Activated CD4-positive, alpha-beta T cell treated with anti-CD3 and anti-CD28 coated beads, Interleukin-10, Interleukin-2, amounts not matched to agents 100 ng/mL and 50 ng/mL, durations not matched to agents 16 hours and 8 hours (primary cell): ENCODE measurements at regions not wholly inside any gene's neighbourhood (a gene's known extent, or its start where the extent isn't known, plus 50 kb on each side); places are given as distances from the start of the nearest gene placed in this dataset.

Source experiments
- DNase-seq: peaks from one replicate; pipeline ENCODE4 v3.0.0-alpha.2; 2020

DNA sequence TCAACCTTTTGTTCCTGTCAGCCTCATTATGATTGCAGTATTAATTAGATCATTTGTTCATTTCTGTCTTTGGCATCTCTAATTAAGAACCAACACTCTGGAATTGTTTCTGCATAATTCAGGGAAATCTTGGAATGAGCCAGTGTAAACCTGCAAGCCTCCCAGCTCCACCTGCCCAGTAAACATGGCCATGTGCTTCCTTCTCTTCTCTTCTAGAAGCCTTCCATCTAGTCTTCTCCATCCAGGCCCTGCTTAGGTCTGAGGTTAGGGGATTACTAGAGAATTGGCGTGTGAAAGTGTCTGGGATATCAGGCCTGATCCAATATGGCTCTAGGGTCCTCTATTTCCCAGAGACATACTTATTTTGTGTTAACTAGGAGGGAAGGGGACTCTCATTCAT, 528.0 kb downstream of the AACS start:
- no peak for DNase-seq

DNA sequence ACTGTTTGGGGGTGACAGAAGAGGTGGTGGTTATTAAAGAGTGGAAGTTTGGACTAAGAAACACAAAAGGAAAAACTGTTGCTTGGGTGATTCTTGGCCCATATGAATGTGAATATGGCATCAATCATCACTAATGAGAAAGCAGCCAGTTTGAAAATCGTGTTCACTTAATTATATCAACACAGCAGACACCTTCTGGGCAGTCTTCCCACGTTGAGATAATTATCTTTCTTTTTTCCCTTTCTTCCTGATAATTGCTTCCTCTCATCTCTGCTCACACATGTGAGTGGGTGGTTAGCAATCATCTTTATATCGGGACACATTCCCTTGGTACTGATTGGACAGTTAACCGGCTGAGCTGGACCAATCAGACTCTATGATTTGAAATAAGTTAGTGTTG, 539.7 kb downstream of the AACS start:
- DNase-seq = no peak

DNA sequence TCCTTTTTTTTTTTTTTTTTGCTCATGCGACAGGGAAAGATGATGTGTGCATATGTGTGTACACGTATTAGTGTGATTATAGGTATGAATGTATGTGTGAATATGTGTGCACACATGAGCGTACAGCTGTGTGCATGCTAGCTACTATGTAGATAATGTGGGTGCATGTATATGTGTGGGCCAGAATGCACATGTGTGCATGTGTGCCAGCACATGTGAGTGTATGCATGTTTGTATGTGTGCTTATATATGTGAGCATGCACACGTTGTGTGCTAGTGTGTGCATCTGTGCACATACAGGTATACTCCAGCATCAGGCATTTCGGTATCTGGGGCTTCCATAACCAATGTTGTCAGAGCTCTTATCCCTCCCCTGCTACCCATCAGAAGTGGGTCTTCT, 541.1 kb downstream of the AACS start:
- DNase-seq = no peak

DNA sequence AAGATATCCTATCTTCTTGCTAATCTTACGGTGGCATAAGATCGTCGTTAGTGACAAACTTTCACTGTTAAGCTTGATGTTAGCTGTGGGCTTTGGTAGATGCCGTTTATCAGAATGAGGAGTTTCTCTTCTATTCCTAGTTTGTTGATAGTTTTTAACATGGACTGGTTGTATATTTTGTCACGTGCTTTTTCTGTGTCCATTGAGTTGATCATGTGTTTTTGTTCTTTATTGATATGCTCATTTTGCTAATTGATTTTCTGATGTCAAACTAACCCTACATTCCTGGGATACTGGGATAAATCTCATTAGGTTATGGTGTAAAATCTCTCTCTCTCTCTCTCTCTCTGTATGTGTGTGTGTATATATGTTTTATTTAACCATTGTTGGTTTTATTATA, 545.1 kb downstream of the AACS start:
- no peak for DNase-seq

DNA sequence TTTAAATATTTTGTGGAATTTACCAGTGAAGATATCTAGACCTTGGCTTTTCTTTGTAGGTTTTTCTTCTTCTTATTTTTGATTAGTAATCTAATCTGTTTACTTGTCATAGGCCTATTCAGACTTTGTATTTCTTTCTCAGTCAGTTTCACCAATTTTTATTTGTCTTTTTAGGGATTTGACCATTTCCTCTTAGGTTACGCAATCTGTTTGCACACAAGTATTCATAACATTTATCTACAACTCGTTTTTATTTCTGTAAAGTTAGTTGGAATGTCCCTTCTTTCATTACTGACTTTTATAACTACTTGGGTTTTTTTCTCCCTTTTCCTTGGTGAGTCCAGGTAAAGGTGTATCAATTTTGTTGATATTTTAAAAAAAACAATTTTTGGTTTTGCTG, 545.7 kb downstream of the AACS start:
- no peak for DNase-seq

DNA sequence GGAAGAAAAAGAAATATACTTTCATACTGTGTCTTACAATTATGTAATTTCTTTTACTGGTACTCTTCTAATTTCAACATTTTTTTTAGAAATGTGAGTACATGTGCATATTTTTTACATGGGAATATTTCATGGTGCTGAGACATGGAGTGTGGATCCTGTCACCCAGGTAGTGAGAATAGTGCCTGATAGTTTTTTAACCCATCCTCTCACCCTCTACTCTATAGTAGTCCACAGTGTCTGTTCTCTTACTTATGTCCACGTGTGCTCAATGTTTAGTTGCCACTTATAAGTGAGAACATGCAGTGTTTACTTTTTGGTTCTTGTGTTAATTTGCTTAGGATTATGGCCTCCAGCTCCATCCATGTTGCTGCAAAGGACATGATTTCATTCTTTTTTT, 548.8 kb downstream of the AACS start:
- DNase-seq = no peak

DNA sequence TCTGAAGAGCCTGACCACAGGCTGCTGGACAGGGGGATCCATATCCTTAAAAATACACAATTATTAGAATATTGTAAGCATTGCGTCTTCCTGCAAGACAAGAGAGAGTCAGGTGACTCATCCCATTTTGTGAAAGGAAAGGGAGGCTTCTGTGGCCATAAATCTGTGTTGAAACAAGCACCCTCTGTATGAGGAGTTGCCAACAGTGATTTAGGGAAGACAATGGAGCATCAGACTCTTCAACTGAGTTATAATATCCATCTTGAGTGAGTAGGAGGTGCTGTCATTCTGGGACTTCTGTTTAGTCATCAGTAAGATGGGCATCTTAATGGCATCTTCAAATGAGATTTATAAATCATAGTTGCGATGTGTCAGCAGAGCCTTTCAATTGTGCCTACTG, 554.5 kb downstream of the AACS start:
- DNase-seq = no peak

DNA sequence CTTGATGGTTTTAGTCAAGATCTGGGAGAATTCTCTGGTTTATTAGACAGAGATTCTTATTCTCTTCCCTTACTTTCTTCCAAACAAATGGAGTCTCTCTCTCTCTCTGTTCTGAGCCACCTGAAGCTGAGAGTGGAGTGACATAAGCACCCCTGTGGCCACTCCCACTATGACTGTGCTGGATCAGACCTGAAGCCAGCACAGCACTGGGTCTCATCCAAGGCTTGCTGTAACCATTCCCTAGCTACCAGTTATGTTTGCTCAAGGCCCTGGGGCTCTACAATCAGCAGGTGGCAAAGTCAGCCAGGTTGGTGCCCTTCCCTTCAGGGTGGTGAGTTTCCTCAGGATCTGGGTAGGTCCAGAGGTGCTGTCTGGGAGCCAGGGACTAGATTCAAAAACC, 568.5 kb downstream of the AACS start:
- no peak for DNase-seq

DNA sequence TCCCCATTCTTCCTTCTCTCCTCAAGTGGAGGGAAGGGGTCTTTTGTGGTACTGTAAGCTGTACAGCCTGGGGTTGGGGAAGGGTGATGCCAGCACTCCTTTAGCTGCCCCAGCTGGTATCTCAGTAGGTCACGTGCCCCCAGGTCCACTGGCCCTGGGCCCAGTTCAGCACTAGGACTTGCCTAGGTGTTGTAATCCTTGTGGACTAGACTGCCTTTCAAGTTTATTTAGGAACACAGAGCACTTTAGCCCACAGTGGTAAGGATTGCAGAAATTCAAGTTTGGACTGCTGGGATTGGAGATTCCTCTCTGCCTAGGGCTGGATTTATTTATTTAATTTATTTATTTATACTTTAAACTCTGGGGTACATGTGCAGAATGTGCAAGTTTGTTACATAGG, 569.6 kb downstream of the AACS start:
- DNase-seq = no peak

DNA sequence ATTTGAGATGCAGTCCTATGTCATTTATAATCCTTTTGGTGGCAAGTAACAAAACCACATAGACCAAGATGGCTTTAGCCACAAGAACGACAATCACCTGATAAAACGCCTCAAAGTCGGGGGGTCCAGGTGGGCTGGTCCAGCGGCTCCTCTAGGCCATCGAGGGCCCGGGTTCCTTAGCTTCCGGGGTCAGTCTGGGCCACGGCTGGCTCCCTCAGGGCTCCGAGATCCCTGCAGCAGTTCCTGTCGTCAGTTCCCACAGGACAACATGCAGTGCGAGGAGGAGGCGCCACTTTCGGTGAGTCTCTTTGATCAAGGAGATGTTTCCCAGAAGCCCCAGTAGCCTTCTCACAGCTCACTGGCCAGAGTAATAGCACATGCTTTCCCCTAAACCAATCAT, 574.6 kb downstream of the AACS start:
- DNase-seq = no peak

DNA sequence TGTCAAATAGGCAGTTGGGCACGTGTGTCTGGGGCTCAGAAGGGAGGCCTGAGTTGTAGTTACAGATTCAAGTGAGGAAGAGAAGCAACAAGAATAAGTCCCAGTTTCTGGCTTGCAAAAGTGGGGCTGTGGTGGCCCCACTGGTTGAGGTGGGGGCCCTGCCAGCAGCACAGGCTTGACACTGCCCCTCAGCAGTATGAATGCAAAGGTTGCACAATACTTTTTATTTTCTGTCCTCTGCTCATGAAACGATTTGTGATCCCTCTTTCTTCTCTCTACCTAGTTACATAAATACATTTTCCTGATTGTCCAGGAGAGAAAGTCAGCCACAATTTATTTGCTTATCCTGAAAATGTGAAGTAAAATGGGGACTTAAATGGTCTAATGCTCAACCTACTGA, 577.8 kb downstream of the AACS start:
- DNase-seq = no peak

DNA sequence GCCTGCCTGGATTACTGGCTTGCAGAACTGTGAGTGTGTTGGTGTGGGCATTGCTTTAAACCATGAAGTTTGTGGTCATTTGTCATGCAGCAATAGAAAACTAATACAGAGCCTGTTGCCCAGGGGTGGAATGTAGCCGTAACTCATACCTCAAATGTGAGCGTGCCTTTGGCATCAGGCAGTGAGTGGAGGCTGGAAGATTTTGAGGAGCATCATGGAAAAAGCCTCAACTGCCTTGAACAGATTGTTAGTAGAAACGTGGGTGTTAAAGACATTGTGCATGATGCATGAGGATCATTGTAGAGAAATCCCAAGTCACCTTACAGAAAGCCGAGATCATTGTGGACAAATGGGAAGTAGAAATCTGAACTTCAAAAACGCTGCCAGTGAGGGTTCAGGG, 580.5 kb downstream of the AACS start:
- DNase-seq = no peak

DNA sequence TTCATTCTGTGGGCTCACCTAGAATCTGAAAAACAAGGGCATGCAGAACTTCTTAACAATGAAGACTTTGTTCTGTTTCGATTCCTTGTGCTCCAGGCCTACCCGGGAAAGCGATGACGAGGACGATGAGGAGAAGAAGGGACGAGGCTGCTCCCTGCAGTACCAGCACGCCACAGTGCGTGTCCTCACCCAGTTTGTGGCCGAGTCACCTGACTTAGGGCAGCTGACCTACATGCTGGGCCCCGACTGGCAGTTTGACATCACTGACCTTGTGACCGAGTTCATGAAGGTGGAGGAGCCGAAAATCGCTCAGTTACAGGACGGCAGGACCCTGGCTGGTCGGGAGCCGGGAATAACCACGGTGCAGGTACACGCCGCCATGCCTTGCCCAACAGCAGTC, 585.4 kb downstream of the AACS start:
- DNase-seq = no peak

DNA sequence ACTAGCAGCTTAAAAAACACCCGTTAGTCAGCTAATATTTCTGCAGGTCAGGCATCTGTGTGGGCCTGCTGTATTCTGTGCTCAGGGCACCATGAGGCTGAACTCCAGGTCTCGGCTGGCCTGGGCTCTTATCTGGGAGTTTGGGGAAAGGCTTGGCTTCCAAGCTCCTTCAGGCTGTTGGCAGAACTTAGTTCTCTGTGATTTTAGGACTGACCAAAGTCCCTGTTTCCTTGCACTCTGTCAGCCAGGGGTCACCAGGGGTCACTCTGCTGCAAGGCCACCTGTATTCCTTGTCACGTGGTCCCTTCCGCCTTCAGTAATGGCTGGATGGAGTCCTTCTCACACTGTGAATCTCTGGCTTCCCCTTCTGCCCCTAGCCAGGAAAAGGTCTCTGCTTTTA, 586.4 kb downstream of the AACS start:
- DNase-seq = no peak

DNA sequence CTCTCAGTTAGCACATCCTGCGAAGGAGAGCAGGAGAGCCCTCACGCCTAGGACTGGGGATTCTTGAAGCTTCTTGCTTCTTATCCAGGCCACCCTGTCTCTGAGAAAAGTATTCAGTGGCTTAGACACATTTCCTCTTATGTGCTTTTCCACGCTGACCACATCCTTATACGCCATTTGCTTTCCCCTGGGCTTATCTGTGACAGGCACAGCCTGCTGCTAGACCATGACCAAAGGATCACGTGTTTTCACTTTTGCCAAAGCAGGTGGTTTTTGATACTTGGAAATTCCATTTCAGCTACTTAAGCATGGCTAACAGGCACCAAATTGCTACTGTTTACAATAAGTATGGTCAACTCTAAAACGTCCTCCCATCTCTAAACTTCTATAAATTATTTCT, 587.4 kb downstream of the AACS start:
- DNase-seq = no peak

DNA sequence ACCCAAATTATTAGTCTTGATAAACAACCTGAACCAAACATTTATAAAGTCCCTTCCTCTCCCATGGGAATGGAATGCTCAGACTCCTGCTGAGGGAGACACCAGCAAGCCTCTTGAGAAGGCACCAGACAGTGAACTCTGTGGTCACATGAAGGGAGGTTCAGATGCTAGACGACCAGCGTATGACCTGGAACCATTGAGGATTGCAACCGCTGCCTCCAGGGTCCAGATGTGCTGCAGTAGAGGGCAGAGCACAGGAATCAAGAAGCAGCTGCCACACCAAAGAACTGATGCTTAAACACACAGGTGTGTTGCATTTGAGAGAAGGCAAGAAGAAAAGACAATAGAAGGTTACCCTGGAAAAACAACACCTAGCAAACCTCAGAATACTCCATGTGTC, 592.4 kb downstream of the AACS start:
- DNase-seq = no peak

DNA sequence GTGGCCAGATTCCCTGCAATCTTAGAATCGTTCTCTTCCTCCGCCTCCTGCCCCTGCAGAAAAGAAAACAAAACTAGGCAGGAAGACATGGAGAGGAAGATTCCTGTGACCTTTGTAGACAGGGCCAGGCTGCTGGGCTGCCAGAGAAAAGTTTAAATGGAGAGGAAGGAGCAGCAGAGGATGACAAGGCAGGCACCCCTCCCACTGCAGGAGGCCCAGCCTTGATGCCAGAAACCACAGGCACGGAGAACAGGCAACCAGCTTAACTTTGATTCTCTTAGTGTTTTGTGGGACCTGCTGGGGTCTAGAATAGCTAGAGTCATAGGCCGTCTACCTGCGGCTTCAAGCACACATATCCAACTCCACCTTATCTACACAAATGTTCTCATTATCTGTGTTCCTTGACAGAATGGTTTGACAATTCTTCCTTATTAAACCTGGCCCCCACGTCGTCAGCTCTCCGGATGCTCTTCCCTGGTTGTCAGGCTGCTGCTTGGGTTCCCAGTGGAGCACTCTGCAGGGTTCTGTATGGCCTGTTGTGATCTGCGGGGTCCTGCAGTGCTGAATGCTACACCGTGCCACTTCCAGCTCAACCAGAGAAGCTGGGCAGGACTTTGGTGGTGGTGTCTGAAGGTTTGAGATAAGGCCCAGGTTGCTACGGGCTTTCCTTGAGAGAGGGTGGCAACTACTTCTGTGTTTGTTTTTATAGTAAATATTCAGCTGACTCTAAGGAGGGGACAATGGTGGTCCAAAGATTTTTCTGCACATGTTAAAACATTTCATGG, 609.5 kb downstream of the AACS start:
- DNase-seq = no peak

DNA sequence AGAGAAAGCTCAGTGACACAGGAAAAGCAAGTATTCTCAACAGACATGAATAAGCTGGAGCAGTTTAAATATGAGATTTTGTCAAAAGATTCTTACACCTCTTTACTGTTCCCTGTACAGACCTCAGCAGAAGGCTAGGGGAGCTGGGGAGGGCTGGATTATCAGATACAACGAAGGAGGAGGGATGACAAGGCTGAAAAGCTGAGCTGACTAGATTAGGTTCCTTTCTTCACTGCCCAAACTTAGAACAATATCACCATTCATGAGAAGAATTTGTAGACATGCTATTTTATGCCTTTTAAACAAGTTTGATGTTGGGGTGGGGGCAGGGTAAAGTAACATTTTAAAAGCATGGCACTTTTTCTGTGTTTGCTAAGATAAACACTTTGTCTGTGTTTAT, 611.1 kb downstream of the AACS start:
- no peak for DNase-seq

DNA sequence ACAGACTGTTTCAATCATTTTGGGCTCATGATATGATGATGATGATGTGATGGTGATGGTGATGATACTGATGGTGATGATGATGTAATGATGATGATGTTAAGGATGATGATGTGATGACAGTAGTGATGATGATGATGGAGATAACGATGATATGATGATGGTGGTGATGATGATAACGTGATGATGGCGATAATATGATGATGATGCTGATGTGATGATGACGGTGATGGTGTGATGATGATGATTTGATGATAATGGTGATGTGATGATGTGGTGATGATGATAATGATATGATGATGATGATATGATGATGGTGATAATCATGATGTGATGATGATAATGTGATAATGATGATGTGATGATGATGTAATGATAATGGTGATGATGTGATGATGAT, 612.6 kb downstream of the AACS start:
- DNase-seq = no peak

DNA sequence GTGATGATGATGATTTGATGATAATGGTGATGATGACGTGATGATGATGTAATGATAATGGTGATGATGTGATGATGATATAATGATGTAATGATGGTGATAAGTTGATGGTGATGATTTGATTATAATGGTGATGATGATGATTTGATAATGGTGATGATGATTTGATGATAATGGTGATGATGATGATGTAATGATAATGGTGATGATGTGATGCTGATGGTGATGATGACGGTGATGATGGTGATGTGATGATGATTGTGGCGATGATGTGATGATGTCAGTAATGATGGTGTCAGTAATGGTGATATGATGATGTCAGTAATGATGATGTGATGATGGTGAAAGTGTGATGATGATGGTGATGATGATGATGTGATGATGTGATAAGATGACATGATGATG, 613.4 kb downstream of the AACS start:
- DNase-seq = no peak

DNA sequence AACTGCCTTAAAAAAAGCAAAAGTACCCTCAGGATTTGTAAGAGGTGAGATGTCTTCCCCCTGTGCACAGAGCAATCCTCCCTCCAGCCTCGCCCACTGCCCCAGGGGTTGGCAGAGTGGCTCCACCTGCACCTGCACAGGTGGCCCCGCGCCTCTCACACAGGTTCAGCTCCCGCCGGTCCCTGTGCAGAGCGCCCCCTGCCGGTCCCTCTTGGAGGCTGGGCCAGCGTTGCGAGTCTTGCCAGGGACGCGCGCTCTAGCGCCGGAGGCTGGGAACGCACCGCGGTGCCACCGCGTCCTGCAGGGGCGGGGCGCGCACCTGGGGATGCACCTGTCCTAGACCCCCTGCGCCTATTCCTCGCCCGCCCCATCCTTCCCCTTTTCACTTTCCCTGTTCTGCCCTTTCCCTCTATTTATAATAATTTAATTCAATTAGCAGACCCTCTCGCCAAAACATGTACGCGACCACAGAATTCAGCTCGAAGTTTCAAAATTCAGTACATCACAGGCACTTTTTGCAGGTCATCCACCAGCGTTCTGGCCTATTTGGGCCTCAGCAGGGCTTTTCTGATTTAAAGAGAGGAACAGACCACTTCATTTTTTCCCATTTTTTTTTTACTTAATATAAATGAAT, 618.6 kb downstream of the AACS start:
- peak; percentile 66 for DNase-seq

DNA sequence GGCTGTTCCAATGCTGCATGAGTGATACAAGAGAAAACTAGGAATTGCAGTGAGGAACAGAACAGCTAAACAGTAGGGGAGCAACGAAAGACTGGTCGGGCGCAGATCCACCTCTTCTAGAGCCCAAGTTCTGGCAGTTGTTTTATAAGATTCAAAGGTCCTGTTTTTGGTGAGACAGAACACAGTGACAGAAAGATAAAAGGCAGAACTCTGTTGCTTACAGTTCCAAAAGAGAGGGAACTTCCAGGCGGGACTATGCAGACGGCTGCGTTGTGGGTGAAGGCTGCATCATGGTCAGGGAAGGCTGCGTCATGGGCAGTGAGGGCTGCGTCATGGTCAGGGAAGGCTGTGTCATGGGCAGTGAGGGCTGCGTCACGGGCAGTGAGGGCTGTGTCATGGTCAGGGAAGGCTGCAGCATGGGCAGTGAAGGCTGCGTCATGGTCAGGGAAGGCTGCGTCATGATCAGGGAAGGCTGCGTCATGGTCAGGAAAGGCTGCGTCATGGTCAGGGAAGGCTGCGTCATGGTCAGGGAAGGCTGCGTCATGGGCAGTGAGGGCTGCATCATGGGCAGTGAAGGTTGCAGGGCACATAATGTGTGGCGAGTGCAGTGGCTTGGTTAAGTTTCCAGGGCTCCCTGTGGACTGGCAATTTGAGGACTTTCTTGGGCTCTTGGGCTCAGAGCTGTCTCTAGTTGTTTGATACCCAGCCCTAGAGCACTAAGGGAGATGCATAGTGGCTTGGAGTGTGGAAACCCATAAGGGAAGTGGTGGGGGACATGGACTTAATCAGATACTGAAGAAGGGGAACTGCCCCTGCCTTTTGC, 619.9 kb downstream of the AACS start:
- DNase-seq = no peak

DNA sequence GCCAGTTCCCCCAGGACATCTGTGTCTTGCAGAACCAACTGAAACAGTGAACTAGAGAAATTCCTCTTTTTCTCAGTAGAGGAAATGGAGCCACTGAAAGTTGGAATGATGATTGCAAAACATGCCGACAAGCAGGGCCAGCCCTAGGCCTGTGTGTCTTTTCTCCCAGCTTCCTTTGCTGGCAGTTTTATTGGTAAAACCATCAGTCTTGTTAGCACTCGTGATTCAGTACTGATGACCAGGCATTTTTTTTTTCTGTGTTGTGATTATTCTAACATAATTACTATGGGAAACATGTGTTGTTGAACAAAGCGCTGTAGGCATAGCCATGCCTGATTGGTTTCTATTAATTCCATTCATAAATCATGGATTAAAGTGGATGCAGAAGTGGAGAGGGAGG, 620.7 kb downstream of the AACS start:
- no peak for DNase-seq

DNA sequence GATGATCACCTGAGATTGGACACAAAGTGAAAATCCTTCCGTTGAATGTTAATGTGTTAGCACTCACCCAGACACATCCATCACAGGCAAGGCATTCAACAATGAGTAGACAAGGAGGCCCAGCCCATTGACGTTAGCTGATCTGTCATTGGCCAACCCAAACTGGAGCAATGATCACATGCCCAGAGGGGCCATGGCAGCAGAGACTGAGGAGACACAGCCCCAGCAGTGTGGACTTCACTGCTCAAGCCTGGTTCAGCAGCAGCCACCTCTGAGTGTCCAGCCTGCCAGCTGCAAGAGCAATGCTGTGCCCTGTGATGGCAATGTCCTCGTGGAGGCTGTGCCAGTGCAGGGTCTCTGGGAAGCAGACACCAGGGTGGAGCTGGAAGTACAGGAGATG, 622.2 kb downstream of the AACS start:
- no peak for DNase-seq
